ENCODE measurements at regions not wholly inside any gene's neighbourhood (a gene's known extent, or its start where the extent isn't known, plus 50 kb on each side); places are given as distances from the start of the nearest gene placed in this dataset.

DNA sequence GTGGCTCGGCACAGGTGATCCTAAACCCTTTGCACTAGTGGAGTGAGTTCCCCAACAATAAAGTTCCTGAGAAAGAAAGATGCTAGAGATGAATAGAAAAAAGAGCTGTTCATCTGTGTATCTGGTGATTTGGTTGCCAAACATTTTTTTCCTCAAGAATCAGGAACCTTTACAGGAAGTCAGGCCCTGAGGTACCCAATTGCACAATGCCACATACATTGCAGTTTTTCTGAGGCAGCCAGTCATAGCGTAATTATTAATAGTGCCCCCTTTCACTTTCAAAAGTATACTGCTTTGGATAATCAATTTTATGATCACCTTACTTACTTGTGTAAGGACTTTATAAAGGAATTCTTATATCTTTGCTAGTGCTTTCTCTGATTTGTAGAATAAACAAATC lies 346.3 kb upstream of the POU3F1 start:
- TF ChIP-seq NR2C2 (CRISPR knock-in tag; IDR thresholded peaks at IDR 0.05) (no peak), NFE2L1 (CRISPR knock-in tag; IDR thresholded peaks at IDR 0.05) (no peak), RELA (CRISPR knock-in tag; IDR thresholded peaks at IDR 0.05; ENCODE audit: borderline replicate concordance) (no peak), ATF3 (CRISPR knock-in tag; conservative IDR thresholded peaks at IDR 0.05) (no peak), NR1H2 (CRISPR knock-in tag; IDR thresholded peaks at IDR 0.05) (no peak), SMAD4 (CRISPR knock-in tag; IDR thresholded peaks at IDR 0.05) (no peak), ZNF317 (CRISPR knock-in tag; IDR thresholded peaks at IDR 0.05; ENCODE audit: borderline replicate concordance, low read depth) (no peak), ZNF263 (CRISPR knock-in tag; IDR thresholded peaks at IDR 0.05; ENCODE audit: low read depth) (no peak), CBFB (CRISPR knock-in tag; IDR thresholded peaks at IDR 0.05; ENCODE audit: low read depth) (no peak), SMAD3 (CRISPR knock-in tag; IDR thresholded peaks at IDR 0.05; ENCODE audit: borderline replicate concordance) (no peak)
- TF ChIP-seq, protein P1, sequence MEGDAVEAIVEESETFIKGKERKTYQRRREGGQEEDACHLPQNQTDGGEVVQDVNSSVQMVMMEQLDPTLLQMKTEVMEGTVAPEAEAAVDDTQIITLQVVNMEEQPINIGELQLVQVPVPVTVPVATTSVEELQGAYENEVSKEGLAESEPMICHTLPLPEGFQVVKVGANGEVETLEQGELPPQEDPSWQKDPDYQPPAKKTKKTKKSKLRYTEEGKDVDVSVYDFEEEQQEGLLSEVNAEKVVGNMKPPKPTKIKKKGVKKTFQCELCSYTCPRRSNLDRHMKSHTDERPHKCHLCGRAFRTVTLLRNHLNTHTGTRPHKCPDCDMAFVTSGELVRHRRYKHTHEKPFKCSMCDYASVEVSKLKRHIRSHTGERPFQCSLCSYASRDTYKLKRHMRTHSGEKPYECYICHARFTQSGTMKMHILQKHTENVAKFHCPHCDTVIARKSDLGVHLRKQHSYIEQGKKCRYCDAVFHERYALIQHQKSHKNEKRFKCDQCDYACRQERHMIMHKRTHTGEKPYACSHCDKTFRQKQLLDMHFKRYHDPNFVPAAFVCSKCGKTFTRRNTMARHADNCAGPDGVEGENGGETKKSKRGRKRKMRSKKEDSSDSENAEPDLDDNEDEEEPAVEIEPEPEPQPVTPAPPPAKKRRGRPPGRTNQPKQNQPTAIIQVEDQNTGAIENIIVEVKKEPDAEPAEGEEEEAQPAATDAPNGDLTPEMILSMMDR (IDR thresholded peaks at IDR 0.05), result no peak

Data from WTC11 (cell line).